ENCODE measurements at regions not wholly inside any gene's neighbourhood (a gene's known extent, or its start where the extent isn't known, plus 50 kb on each side); places are given as distances from the start of the nearest gene placed in this dataset.

GRCh38 chr6:142562865-142563264, 261.1 kb downstream of the ADGRG6 start:
- H3K79me2 ChIP-seq (ENCODE audit: control insufficient read depth, insufficient read depth, low read length), result no peaks in the 10 kb centered on the region
- no peaks in the 10 kb centered on the region for H3K4me1 Mint-ChIP-seq
- H4K20me1 ChIP-seq (ENCODE audit: control insufficient read depth, insufficient read depth, low read length, poor library complexity, severe bottlenecking), result no peaks in the 10 kb centered on the region
- no peak overlapping the region for H3K9ac ChIP-seq (ENCODE audit: low read length)
- no peaks in the 10 kb centered on the region for H3K4me1 ChIP-seq (ENCODE audit: control insufficient read depth in 2 of 2, insufficient read depth in 2 of 2, low read length in 2 of 2)
- H3K4me3 ChIP-seq (ENCODE audit: control extremely low read depth in 1 of 5, extremely low read depth in 1 of 5, insufficient read depth in 1 of 5, low read depth in 2 of 5, low read length in 4 of 5), result no peak overlapping the region
- 38% methylated on average over 1 of the region's 4 CpGs for WGBS (ENCODE audit: insufficient coverage)
- ChIA-PET CTCF (no interaction called here), POLR2A (no interaction called here)
- H3K4me2 ChIP-seq (replicated peaks; ENCODE audit: low read depth, low read length, poor library complexity, severe bottlenecking), result no peak overlapping the region
- no peak overlapping the region for H3K27ac ChIP-seq (ENCODE audit: low read length in 2 of 2)
- H3K27me3 ChIP-seq (replicated peaks in 1 of 4; ENCODE audit: control extremely low read depth in 1 of 4, control insufficient read depth in 3 of 4, insufficient read depth in 4 of 4, low read length in 3 of 4), result no peaks in the 10 kb centered on the region
- no peak overlapping the region for H3K27ac Mint-ChIP-seq
- H3K9me3 Mint-ChIP-seq (ENCODE audit: insufficient read depth), result no peaks in the 10 kb centered on the region
- no peak for ATAC-seq (ENCODE audit: low read depth)
- DNase-seq, result no peak
- H3K27me3 Mint-ChIP-seq, result peaks cover 11% of the 10 kb centered on the region
- no peak overlapping the region for H3K4me3 Mint-ChIP-seq
- no peak overlapping the region for H2AFZ ChIP-seq (ENCODE audit: insufficient read depth, low read depth, low read length, poor library complexity, severe bottlenecking)
- intact Hi-C loops (cut with micrococcal nuclease), result loop anchor here (10.0 kb wide), 1 partner anchor 418 kb away; the partner anchor contains the start of genes NMBR and VTA1
- no peaks in the 10 kb centered on the region for H3K36me3 ChIP-seq (replicated peaks in 1 of 2; ENCODE audit: control extremely low read depth in 1 of 2, control insufficient read depth in 1 of 2, extremely low read depth in 1 of 2, insufficient read depth in 2 of 2, low read length in 1 of 2)
- TF ChIP-seq EZH2 (IDR thresholded peaks at IDR 0.05; ENCODE audit: borderline replicate concordance, insufficient read depth, low read depth, low read length, poor library complexity, severe bottlenecking) (no peak), CTCF (IDR thresholded peaks at IDR 0.05) (no peak)
- H3K9me3 ChIP-seq (ENCODE audit: control extremely low read depth in 1 of 3, control insufficient read depth in 2 of 3, insufficient read depth in 1 of 3, low read length in 2 of 3), result no peaks in the 10 kb centered on the region

- Histone ChIP-seq H2AFZ (ENCODE audit: insufficient read depth, low read depth, low read length, poor library complexity, severe bottlenecking) (no peak overlapping the region), H3K4me2 (replicated peaks; ENCODE audit: low read depth, low read length, poor library complexity, severe bottlenecking) (no peak overlapping the region), H3K27me3 (replicated peaks in 1 of 4; ENCODE audit: control extremely low read depth in 1 of 4, control insufficient read depth in 3 of 4, insufficient read depth in 4 of 4, low read length in 3 of 4) (no peaks in the 10 kb centered on the region), H3K9ac (ENCODE audit: low read length) (no peak overlapping the region), H3K9me3 (ENCODE audit: control extremely low read depth in 1 of 3, control insufficient read depth in 2 of 3, insufficient read depth in 1 of 3, low read length in 2 of 3) (no peaks in the 10 kb centered on the region), H4K20me1 (ENCODE audit: control insufficient read depth, insufficient read depth, low read length, poor library complexity, severe bottlenecking) (no peaks in the 10 kb centered on the region), H3K36me3 (replicated peaks in 1 of 2; ENCODE audit: control extremely low read depth in 1 of 2, control insufficient read depth in 1 of 2, extremely low read depth in 1 of 2, insufficient read depth in 2 of 2, low read length in 1 of 2) (no peaks in the 10 kb centered on the region), H3K79me2 (ENCODE audit: control insufficient read depth, insufficient read depth, low read length) (no peaks in the 10 kb centered on the region), H3K27ac (ENCODE audit: low read length in 2 of 2) (no peak overlapping the region), H3K4me3 (ENCODE audit: control extremely low read depth in 1 of 5, extremely low read depth in 1 of 5, insufficient read depth in 1 of 5, low read depth in 2 of 5, low read length in 4 of 5) (no peak overlapping the region), H3K4me1 (ENCODE audit: control insufficient read depth in 2 of 2, insufficient read depth in 2 of 2, low read length in 2 of 2) (no peaks in the 10 kb centered on the region)
- Mint-ChIP-seq H3K4me1 (no peaks in the 10 kb centered on the region), H3K27me3 (peaks cover 9% of the 10 kb centered on the region), H3K27ac (no peak overlapping the region), H3K4me3 (no peak overlapping the region), H3K9me3 (ENCODE audit: insufficient read depth) (no peaks in the 10 kb centered on the region)
- ChIA-PET POLR2A (no interaction called here), CTCF (interaction anchor here (0.7 to 7.3 kb wide), 7 partner anchors 9 to 860 kb away, joined by 3 to 65 read pairs (median 3); no protein-coding TSS in a partner anchor)
- 59% methylated on average over 6 of the region's 10 CpGs for WGBS (ENCODE audit: insufficient coverage)
- intact Hi-C loops (cut with micrococcal nuclease), result loop anchor here (5.0 to 10.0 kb wide), 2 partner anchors 125 to 422 kb away; partner anchors contain the start of genes NMBR and VTA1
- DNase-seq (peak; percentile 51), ATAC-seq (ENCODE audit: low read depth) (peak; percentile 49)
- TF ChIP-seq EZH2 (IDR thresholded peaks at IDR 0.05; ENCODE audit: borderline replicate concordance, insufficient read depth, low read depth, low read length, poor library complexity, severe bottlenecking) (no peak), CTCF (IDR thresholded peaks at IDR 0.05) (peak; percentile 84)
Measured at GRCh38 chr6:142566628-142567396, 265.0 kb downstream of the ADGRG6 start.
